CD14-positive monocyte (primary cell): ENCODE measurements at regions not wholly inside any gene's neighbourhood (a gene's known extent, or its start where the extent isn't known, plus 50 kb on each side); places are given as distances from the start of the nearest gene placed in this dataset.

Source experiments
- DNase-seq, 3 donors: peaks; one replicate each; pipeline ENCODE4 v3.0.0-alpha.2; 2011 to 2022
- H2AFZ ChIP-seq: 2 replicates; pipeline ENCODE4 v1.6.0; 2012; ENCODE audit warnings: mild to moderate bottlenecking, low read depth, low read length, inconsistent platforms; ENCODE audit not compliant: insufficient read depth, poor library complexity, severe bottlenecking
- H3K27ac ChIP-seq, 2 donors: 1 replicate in 1 of 2; 2 replicates in 1 of 2; pipeline ENCODE4 v1.5.1; 2012 to 2013; ENCODE audit warnings: low read length in 2 of 2, control low read depth in 1 of 2, inconsistent platforms in 1 of 2, low read depth in 1 of 2, mild to moderate bottlenecking in 1 of 2
- H3K27me3 ChIP-seq, 2 donors: one replicate each; pipeline versions ENCODE4 v1.6.0 to v1.6.1; 2011 to 2013; ENCODE audit warnings: low read length in 2 of 2; ENCODE audit not compliant: control insufficient read depth in 2 of 2, insufficient read depth in 2 of 2
- H3K36me3 ChIP-seq, 2 donors: replicated peaks in 1 of 2; 1 replicate in 1 of 2; 2 replicates in 1 of 2; pipeline versions ENCODE4 v1.5.1 to v1.6.1; 2012 to 2013; ENCODE audit warnings: low read length in 2 of 2, control low read depth in 1 of 2, inconsistent platforms in 1 of 2, mild to moderate bottlenecking in 1 of 2; ENCODE audit not compliant: insufficient read depth in 2 of 2, control insufficient read depth in 1 of 2
- H3K4me1 ChIP-seq, 2 donors: 1 replicate in 1 of 2; 2 replicates in 1 of 2; pipeline versions ENCODE4 v1.5.1 to v1.6.1; 2012 to 2013; ENCODE audit warnings: low read length in 2 of 2, control low read depth in 1 of 2, inconsistent platforms in 1 of 2, mild to moderate bottlenecking in 1 of 2, moderate library complexity in 1 of 2; ENCODE audit not compliant: insufficient read depth in 2 of 2, control insufficient read depth in 1 of 2
- H3K4me2 ChIP-seq: replicated peaks from 2 replicates; pipeline ENCODE3; 2012; ENCODE audit warnings: low read length, moderate library complexity, mild to moderate bottlenecking; ENCODE audit not compliant: poor library complexity, severe bottlenecking; ENCODE audit errors: extremely low read depth
- H3K4me3 ChIP-seq, 3 experiments: fragments of 200-600 bp in 1 of 3; sonication (generic) in 1 of 3; replicated peaks in 1 of 3; 1 replicate in 2 of 3; 2 replicates in 1 of 3; pipeline ENCODE4 v1.5.1; 2011 to 2013; ENCODE audit warnings: low read length in 3 of 3, mild to moderate bottlenecking in 3 of 3, control low read depth in 2 of 3, low read depth in 2 of 3, inconsistent platforms in 1 of 3, moderate library complexity in 1 of 3
- H3K79me2 ChIP-seq: 2 replicates; pipeline ENCODE4 v1.6.0; 2012; ENCODE audit warnings: mild to moderate bottlenecking, control low read depth, inconsistent platforms, low read length, moderate library complexity; ENCODE audit not compliant: insufficient read depth
- H3K9ac ChIP-seq: 2 replicates; pipeline ENCODE4 v1.6.0; 2017; ENCODE audit warnings: low read length, mild to moderate bottlenecking; ENCODE audit not compliant: insufficient read depth, poor library complexity, severe bottlenecking
- H3K9me3 ChIP-seq, 2 donors: replicated peaks in 1 of 2; 1 replicate in 1 of 2; 2 replicates in 1 of 2; pipeline versions ENCODE4 v1.5.1 to v1.6.1; 2012 to 2013; ENCODE audit warnings: low read length in 2 of 2, control low read depth in 1 of 2; ENCODE audit not compliant: control insufficient read depth in 1 of 2, insufficient read depth in 1 of 2
- H4K20me1 ChIP-seq: 2 replicates; pipeline ENCODE4 v1.6.0; 2012; ENCODE audit warnings: mild to moderate bottlenecking, low read length, control low read depth, moderate library complexity; ENCODE audit not compliant: insufficient read depth
- H3K27ac Mint-ChIP-seq, 7 donors: one replicate each; pipeline ENCODE4 v1.8.0; 2020; ENCODE audit warnings: mild to moderate bottlenecking in 7 of 7, mixed read lengths in 7 of 7, moderate library complexity in 6 of 7, inconsistent platforms in 2 of 7
- H3K27me3 Mint-ChIP-seq, 3 donors: one replicate each; pipeline ENCODE4 v1.8.0; 2021 to 2022; ENCODE audit warnings: low read depth in 3 of 3, mild to moderate bottlenecking in 3 of 3, mixed read lengths in 3 of 3, moderate library complexity in 3 of 3, inconsistent platforms in 1 of 3
- H3K36me3 Mint-ChIP-seq, 2 donors: one replicate each; pipeline ENCODE4 v1.8.0; 2020; ENCODE audit warnings: mixed read lengths in 2 of 2, inconsistent platforms in 1 of 2, mild to moderate bottlenecking in 1 of 2
- H3K4me1 Mint-ChIP-seq: one replicate; pipeline ENCODE4 v1.8.0; 2020; ENCODE audit warnings: mild to moderate bottlenecking, mixed read lengths
- H3K4me3 Mint-ChIP-seq, 2 donors: one replicate each; pipeline ENCODE4 v1.8.0; 2020; ENCODE audit warnings: mild to moderate bottlenecking in 2 of 2, mixed read lengths in 2 of 2, moderate library complexity in 1 of 2
- H3K9me3 Mint-ChIP-seq, 7 donors: one replicate each; pipeline ENCODE4 v1.8.0; 2020 to 2022; ENCODE audit warnings: mixed read lengths in 7 of 7, mild to moderate bottlenecking in 6 of 7, moderate library complexity in 6 of 7, inconsistent platforms in 2 of 7
- WGBS: methylation state at CpG from one replicate; pipeline ENCODE4 v1.1.5; 2013; ENCODE audit warnings: missing lambda C conversion rate; ENCODE audit not compliant: insufficient coverage; 5-methylcytosine and 5-hydroxymethylcytosine counted together
- intact Hi-C, 2 donors: fragments of 100-400 bp; cut with micrococcal nuclease; formaldehyde crosslinking; loops; one replicate each; pipeline versions ENCODE4 v1.15.0 to v1.15.1; 2023
- TF ChIP-seq, protein P1 (sequence below): fragments of 200-600 bp; IDR thresholded peaks from one replicate; pipeline ENCODE4 v1.8.0; 2022; ENCODE audit warnings: antibody characterized with exemption, mild to moderate bottlenecking

DNA sequence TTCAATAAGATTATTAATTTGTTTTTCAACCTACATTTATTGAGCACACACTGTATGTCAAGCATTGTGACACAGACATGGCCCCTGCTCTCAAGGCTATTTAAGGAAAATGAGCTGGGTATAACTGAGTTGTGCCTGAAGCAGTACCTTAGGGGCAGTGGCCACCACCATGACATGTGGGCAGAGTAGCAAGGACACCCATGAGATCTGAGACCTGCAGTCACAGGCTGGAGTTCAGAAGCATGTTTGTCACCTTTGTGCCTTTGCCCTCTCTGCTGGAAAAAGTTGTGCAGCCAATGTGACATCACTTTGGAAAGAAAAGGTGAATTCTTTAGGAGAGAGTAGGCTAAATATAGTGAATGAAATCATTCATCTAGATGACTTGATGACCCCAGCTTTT, 501.3 kb downstream of the BCOR start:
- Histone ChIP-seq H3K4me1 (no peaks in the 10 kb centered on the region), H4K20me1 (no peaks in the 10 kb centered on the region), H3K9me3 (no peaks in the 10 kb centered on the region), H3K9ac (no peak overlapping the region), H3K27ac (no peak overlapping the region), H2AFZ (no peak overlapping the region), H3K4me3 (no peak overlapping the region), H3K4me2 (no peak overlapping the region), H3K27me3 (no peaks in the 10 kb centered on the region), H3K36me3 (no peaks in the 10 kb centered on the region), H3K79me2 (no peaks in the 10 kb centered on the region)
- DNase-seq = no peak
- H3K36me3 Mint-ChIP-seq = no peaks in the 10 kb centered on the region
- no peak overlapping the region for H3K4me3 Mint-ChIP-seq
- TF ChIP-seq, protein P1, sequence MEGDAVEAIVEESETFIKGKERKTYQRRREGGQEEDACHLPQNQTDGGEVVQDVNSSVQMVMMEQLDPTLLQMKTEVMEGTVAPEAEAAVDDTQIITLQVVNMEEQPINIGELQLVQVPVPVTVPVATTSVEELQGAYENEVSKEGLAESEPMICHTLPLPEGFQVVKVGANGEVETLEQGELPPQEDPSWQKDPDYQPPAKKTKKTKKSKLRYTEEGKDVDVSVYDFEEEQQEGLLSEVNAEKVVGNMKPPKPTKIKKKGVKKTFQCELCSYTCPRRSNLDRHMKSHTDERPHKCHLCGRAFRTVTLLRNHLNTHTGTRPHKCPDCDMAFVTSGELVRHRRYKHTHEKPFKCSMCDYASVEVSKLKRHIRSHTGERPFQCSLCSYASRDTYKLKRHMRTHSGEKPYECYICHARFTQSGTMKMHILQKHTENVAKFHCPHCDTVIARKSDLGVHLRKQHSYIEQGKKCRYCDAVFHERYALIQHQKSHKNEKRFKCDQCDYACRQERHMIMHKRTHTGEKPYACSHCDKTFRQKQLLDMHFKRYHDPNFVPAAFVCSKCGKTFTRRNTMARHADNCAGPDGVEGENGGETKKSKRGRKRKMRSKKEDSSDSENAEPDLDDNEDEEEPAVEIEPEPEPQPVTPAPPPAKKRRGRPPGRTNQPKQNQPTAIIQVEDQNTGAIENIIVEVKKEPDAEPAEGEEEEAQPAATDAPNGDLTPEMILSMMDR = no peak
- H3K27me3 Mint-ChIP-seq = peaks cover 0 to 5% (median 0%) of the 10 kb centered on the region in 3 donors
- H3K4me1 Mint-ChIP-seq = no peaks in the 10 kb centered on the region
- no peak overlapping the region for H3K27ac Mint-ChIP-seq
- no peaks in the 10 kb centered on the region for H3K9me3 Mint-ChIP-seq
- intact Hi-C loops = no loop called here

DNA sequence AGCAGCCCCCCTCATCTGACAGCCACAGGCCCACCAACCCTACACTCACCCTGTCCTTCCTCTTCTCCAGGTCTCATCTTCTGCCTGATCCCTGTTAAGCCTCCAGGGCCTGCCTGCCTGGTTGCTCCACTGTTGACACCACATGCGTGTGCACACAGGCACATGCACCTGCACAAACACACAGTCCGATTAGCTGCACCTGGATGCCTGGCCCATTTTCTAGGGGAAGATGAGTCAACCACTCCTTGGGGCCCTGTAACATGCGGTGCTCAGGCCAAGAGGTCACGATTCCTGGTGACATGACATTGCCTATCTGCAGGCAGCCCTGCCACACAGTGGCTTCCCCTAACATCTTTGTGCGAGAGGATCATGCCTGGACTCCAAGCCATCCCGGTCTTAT, 498.4 kb downstream of the BCOR start:
- TF ChIP-seq, protein P1 = no peak
- Histone ChIP-seq H3K4me2 (no peak overlapping the region), H3K9me3 (no peaks in the 10 kb centered on the region), H2AFZ (no peak overlapping the region), H3K9ac (no peak overlapping the region), H3K36me3 (no peaks in the 10 kb centered on the region), H3K4me1 (no peaks in the 10 kb centered on the region), H3K27me3 (no peaks in the 10 kb centered on the region), H3K27ac (no peak overlapping the region), H3K79me2 (no peaks in the 10 kb centered on the region), H4K20me1 (no peaks in the 10 kb centered on the region), H3K4me3 (no peak overlapping the region)
- no peaks in the 10 kb centered on the region for H3K4me1 Mint-ChIP-seq
- no peak overlapping the region for H3K4me3 Mint-ChIP-seq
- H3K27ac Mint-ChIP-seq = peak overlapping the region in 1 of 7 donors; percentile 25
- no peak for DNase-seq
- no peaks in the 10 kb centered on the region for H3K36me3 Mint-ChIP-seq
- intact Hi-C loops = no loop called here
- 100% methylated on average over 1 of the region's 6 CpGs for WGBS
- no peaks in the 10 kb centered on the region for H3K9me3 Mint-ChIP-seq
- H3K27me3 Mint-ChIP-seq = peaks cover 0 to 6% (median 5%) of the 10 kb centered on the region in 3 donors
